ENCODE measurements at regions not wholly inside any gene's neighbourhood (a gene's known extent, or its start where the extent isn't known, plus 50 kb on each side); places are given as distances from the start of the nearest gene placed in this dataset.

- no peaks in the 10 kb centered on the region for H4K20me1 ChIP-seq (ENCODE audit: insufficient read depth)
- H3K27ac ChIP-seq (ENCODE audit: low read length), result no peak overlapping the region
- H3F3A ChIP-seq (ENCODE audit: insufficient read depth, low read length, poor library complexity, severe bottlenecking), result no peaks in the 10 kb centered on the region
- no peak overlapping the region for H3K4me3 ChIP-seq (ENCODE audit: low read length)
- H2AFZ ChIP-seq (ENCODE audit: low read depth, low read length), result no peak overlapping the region
- TF ChIP-seq REST (IDR thresholded peaks at IDR 0.05; ENCODE audit: borderline replicate concordance), result no peak
- no peak for TF ChIP-seq RAD21 (conservative IDR thresholded peaks at IDR 0.05)
- TF ChIP-seq EZH2 (IDR thresholded peaks at IDR 0.05; ENCODE audit: borderline replicate concordance, insufficient read depth, low read length, poor library complexity, severe bottlenecking), result no peak
- no peak for TF ChIP-seq EP300 (conservative IDR thresholded peaks at IDR 0.05; ENCODE audit: poor library complexity, severe bottlenecking)
- TF ChIP-seq MXI1 (conservative IDR thresholded peaks at IDR 0.05; ENCODE audit: poor library complexity, severe bottlenecking), result no peak
- TF ChIP-seq CTCF (IDR thresholded peaks at IDR 0.05; ENCODE audit: poor library complexity, severe bottlenecking), result no peak
- TF ChIP-seq POLR2AphosphoS5 (IDR thresholded peaks at IDR 0.05), result no peak
- no peak for TF ChIP-seq SMC3 (conservative IDR thresholded peaks at IDR 0.05; ENCODE audit: poor library complexity)
- no peak for TF ChIP-seq TAF1 (IDR thresholded peaks at IDR 0.05; ENCODE audit: low read depth)
- no peaks in the 10 kb centered on the region for H3K79me2 ChIP-seq (replicated peaks; ENCODE audit: insufficient read depth, low read length)
- H3K27me3 ChIP-seq (ENCODE audit: insufficient read depth, low read depth, low read length), result no peaks in the 10 kb centered on the region
- H3K36me3 ChIP-seq (ENCODE audit: insufficient read depth, low read length), result no peaks in the 10 kb centered on the region
- no peaks in the 10 kb centered on the region for H3K9me3 ChIP-seq (ENCODE audit: low read length)
- H3K4me2 ChIP-seq (ENCODE audit: low read length), result no peak overlapping the region
- no peak overlapping the region for H3K9ac ChIP-seq (ENCODE audit: low read length)
- H3K9me2 ChIP-seq (ENCODE audit: insufficient read depth, low read length), result no peaks in the 10 kb centered on the region
Measured at GRCh38 chr7:98514211-98515031, 102.7 kb upstream of the NPTX2 start.

- Histone ChIP-seq H2AFZ (ENCODE audit: low read depth, low read length) (no peak overlapping the region), H4K20me1 (ENCODE audit: insufficient read depth) (no peaks in the 10 kb centered on the region), H3K27ac (ENCODE audit: low read length) (no peak overlapping the region), H3F3A (ENCODE audit: insufficient read depth, low read length, poor library complexity, severe bottlenecking) (no peaks in the 10 kb centered on the region), H3K9ac (ENCODE audit: low read length) (no peak overlapping the region), H3K4me3 (ENCODE audit: low read length) (no peak overlapping the region), H3K9me3 (ENCODE audit: low read length) (no peaks in the 10 kb centered on the region), H3K36me3 (ENCODE audit: insufficient read depth, low read length) (no peaks in the 10 kb centered on the region), H3K27me3 (ENCODE audit: insufficient read depth, low read depth, low read length) (no peaks in the 10 kb centered on the region), H3K9me2 (ENCODE audit: insufficient read depth, low read length) (no peaks in the 10 kb centered on the region), H3K79me2 (replicated peaks; ENCODE audit: insufficient read depth, low read length) (no peaks in the 10 kb centered on the region), H3K4me2 (ENCODE audit: low read length) (no peak overlapping the region)
- TF ChIP-seq EZH2 (IDR thresholded peaks at IDR 0.05; ENCODE audit: borderline replicate concordance, insufficient read depth, low read length, poor library complexity, severe bottlenecking), result no peak
- no peak for TF ChIP-seq CTCF (IDR thresholded peaks at IDR 0.05; ENCODE audit: poor library complexity, severe bottlenecking)
- no peak for TF ChIP-seq RAD21 (conservative IDR thresholded peaks at IDR 0.05)
- TF ChIP-seq SMC3 (conservative IDR thresholded peaks at IDR 0.05; ENCODE audit: poor library complexity), result no peak
- TF ChIP-seq EP300 (conservative IDR thresholded peaks at IDR 0.05; ENCODE audit: poor library complexity, severe bottlenecking), result no peak
- no peak for TF ChIP-seq POLR2AphosphoS5 (IDR thresholded peaks at IDR 0.05)
- TF ChIP-seq REST (IDR thresholded peaks at IDR 0.05; ENCODE audit: borderline replicate concordance), result no peak
- no peak for TF ChIP-seq TAF1 (IDR thresholded peaks at IDR 0.05; ENCODE audit: low read depth)
- no peak for TF ChIP-seq MXI1 (conservative IDR thresholded peaks at IDR 0.05; ENCODE audit: poor library complexity, severe bottlenecking)
Measured at GRCh38 chr7:98511175-98511574, 105.9 kb upstream of the NPTX2 start.
